OCI-LY3 (cell line): ENCODE measurements at regions not wholly inside any gene's neighbourhood (a gene's known extent, or its start where the extent isn't known, plus 50 kb on each side); places are given as distances from the start of the nearest gene placed in this dataset.

Source experiments
- H2AFZ ChIP-seq: fragments of 200-600, 300-600 bp; shearing (Covaris generic); 2 replicates; pipeline ENCODE4 v1.6.0; 2014; ENCODE audit warnings: antibody characterized with exemption, low read depth, low read length
- H3K27ac ChIP-seq: fragments of 200-600, 300-600 bp; sonication (generic); 2 replicates; pipeline ENCODE4 v1.5.1; 2014; ENCODE audit warnings: mild to moderate bottlenecking, low read length, moderate library complexity, mixed read lengths
- H3K27me3 ChIP-seq: fragments of 200-600, 300-600 bp; sonication (generic); 2 replicates; pipeline ENCODE4 v1.6.1; 2014; ENCODE audit warnings: low read depth, low read length, mixed read lengths
- H3K36me3 ChIP-seq: fragments of 200-600, 300-600 bp; sonication (generic); replicated peaks from 2 replicates; pipeline ENCODE3; 2014; ENCODE audit warnings: low read depth, low read length, mixed read lengths
- H3K4me1 ChIP-seq: fragments of 300-600, 200-600 bp; sonication (generic); 2 replicates; pipeline ENCODE4 v1.6.1; 2014; ENCODE audit warnings: low read length, mixed read lengths
- H3K4me2 ChIP-seq: fragments of 200-600, 300-600 bp; sonication (generic); 2 replicates; pipeline ENCODE4 v1.6.1; 2014; ENCODE audit warnings: low read length, mixed read lengths
- H3K4me3 ChIP-seq: fragments of 300-600, 200-600 bp; sonication (generic); 2 replicates; pipeline ENCODE4 v1.5.1; 2014; ENCODE audit warnings: antibody characterized with exemption, mild to moderate bottlenecking, low read length, moderate library complexity
- H3K79me2 ChIP-seq: fragments of 300-600, 200-600 bp; shearing (Covaris generic); 2 replicates; pipeline ENCODE4 v1.6.1; 2014; ENCODE audit warnings: mild to moderate bottlenecking, low read length, mixed read lengths
- H3K9ac ChIP-seq: fragments of 300-600, 200-600 bp; shearing (Covaris generic); 2 replicates; pipeline ENCODE4 v1.6.0; 2014; ENCODE audit warnings: mild to moderate bottlenecking, low read length, moderate library complexity
- H3K9me3 ChIP-seq: fragments of 200-600, 300-600 bp; shearing (Covaris generic); 2 replicates; pipeline ENCODE4 v1.6.1; 2014; ENCODE audit warnings: low read length, mixed read lengths; ENCODE audit not compliant: insufficient read depth
- H4K20me1 ChIP-seq: fragments of 200-600, 300-600 bp; sonication (generic); 2 replicates; pipeline ENCODE4 v1.6.1; 2016; ENCODE audit warnings: low read length, mixed read lengths; ENCODE audit not compliant: insufficient read depth
- EZH2phosphoT487 ChIP-seq: fragments of 200-600 bp; shearing (Covaris generic); IDR thresholded peaks from 2 replicates; pipeline ENCODE4 v1.6.1; 2018; ENCODE audit warnings: antibody characterized with exemption, mixed run types, low read depth
- TF ChIP-seq, protein P1 (sequence below): fragments of 200-600, 300-600 bp; sonication (generic); IDR thresholded peaks from 2 replicates; pipeline ENCODE4 v1.5.1; 2014; ENCODE audit warnings: antibody characterized with exemption, low read length, low read depth

DNA sequence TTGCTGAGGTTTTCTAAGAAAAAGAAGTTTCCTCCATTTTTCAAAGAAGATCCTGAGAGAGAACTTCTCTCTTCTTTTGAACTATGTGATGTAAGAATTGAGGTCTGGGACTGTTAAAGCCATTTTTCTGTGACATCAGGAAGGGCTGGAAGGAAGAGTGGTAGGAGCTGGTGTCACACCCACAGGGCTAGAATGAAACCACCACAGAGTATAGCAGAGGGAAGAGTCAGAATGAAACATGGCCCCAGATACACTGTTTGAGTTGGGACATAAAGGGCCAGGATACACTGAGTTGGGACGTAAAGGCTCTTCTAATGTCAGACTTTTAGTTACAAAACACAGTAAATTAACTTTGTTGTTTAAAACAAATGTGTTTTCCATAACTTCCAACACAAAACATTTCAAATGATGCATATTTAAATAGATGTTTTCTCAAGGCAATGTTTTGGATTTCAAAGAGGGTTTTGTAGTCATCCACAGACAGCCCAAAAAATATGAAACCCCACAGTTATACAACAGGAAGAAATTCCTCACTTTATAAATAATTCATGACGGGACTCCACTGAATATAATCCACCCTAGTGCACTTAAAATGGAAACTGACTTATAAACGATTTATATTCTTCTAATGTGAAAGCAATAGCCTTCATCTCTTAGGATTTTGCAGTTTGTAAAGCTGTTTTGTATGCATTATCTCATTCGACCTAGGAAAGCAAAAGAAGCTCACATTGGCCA lies 72.5 kb downstream of the LIG4 start:
- H4K20me1 ChIP-seq = no peaks in the 10 kb centered on the region
- H2AFZ ChIP-seq = no peak overlapping the region
- no peaks in the 10 kb centered on the region for H3K27me3 ChIP-seq
- no peaks in the 10 kb centered on the region for H3K9me3 ChIP-seq
- H3K36me3 ChIP-seq = no peaks in the 10 kb centered on the region
- no peaks in the 10 kb centered on the region for H3K79me2 ChIP-seq
- no peak overlapping the region for H3K27ac ChIP-seq
- H3K4me2 ChIP-seq = no peak overlapping the region
- no peaks in the 10 kb centered on the region for H3K4me1 ChIP-seq
- H3K9ac ChIP-seq = no peak overlapping the region
- TF ChIP-seq, protein P1, sequence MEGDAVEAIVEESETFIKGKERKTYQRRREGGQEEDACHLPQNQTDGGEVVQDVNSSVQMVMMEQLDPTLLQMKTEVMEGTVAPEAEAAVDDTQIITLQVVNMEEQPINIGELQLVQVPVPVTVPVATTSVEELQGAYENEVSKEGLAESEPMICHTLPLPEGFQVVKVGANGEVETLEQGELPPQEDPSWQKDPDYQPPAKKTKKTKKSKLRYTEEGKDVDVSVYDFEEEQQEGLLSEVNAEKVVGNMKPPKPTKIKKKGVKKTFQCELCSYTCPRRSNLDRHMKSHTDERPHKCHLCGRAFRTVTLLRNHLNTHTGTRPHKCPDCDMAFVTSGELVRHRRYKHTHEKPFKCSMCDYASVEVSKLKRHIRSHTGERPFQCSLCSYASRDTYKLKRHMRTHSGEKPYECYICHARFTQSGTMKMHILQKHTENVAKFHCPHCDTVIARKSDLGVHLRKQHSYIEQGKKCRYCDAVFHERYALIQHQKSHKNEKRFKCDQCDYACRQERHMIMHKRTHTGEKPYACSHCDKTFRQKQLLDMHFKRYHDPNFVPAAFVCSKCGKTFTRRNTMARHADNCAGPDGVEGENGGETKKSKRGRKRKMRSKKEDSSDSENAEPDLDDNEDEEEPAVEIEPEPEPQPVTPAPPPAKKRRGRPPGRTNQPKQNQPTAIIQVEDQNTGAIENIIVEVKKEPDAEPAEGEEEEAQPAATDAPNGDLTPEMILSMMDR = no peak
- no peak for TF ChIP-seq EZH2phosphoT487
- no peak overlapping the region for H3K4me3 ChIP-seq

DNA sequence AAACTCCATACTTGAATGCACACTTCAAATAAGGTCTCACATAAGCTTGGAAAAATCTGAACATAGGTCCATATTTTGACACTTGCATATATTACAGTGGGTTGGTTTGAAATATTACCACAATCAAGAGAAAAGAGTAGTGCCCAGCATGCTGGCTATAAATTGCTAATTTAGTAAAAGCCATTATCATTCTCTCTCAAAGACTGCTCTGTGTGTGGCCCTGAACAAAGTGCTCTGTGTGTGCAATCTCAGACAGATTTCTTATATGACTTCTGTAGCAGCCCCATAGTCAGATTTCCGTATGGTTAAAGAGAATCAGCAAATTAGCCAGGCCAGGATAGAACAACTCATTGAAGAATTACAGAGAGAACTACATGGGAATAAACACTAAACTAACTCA lies 78.2 kb downstream of the LIG4 start:
- no peak overlapping the region for H3K4me2 ChIP-seq
- H3K9ac ChIP-seq = no peak overlapping the region
- no peaks in the 10 kb centered on the region for H3K36me3 ChIP-seq
- TF ChIP-seq, protein P1 = no peak
- TF ChIP-seq EZH2phosphoT487 = no peak
- no peak overlapping the region for H3K27ac ChIP-seq
- no peaks in the 10 kb centered on the region for H4K20me1 ChIP-seq
- H3K79me2 ChIP-seq = no peaks in the 10 kb centered on the region
- H3K4me1 ChIP-seq = no peaks in the 10 kb centered on the region
- H3K9me3 ChIP-seq = no peaks in the 10 kb centered on the region
- H3K27me3 ChIP-seq = no peaks in the 10 kb centered on the region
- H3K4me3 ChIP-seq = no peak overlapping the region
- H2AFZ ChIP-seq = no peak overlapping the region

DNA sequence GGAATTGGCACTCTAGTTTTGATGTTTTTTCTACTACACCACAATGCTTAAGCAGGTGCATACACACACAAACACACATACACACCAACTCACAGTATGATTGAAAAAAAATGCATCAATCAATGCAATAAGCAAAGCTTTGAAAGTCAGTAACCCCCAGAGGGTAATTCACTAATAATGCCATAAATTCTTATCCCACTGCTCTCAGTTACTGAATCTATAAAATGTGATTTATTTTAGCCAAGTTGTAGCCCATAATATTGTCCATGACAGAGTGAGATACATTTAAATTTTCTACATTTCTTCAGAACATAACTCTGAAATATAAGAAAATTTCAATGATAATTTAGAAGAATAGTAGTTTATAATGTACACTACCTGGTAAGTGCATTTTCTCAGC lies 87.9 kb downstream of the LIG4 start:
- Histone ChIP-seq H3K4me1 (no peaks in the 10 kb centered on the region), H3K27me3 (no peaks in the 10 kb centered on the region), H2AFZ (no peak overlapping the region), H3K36me3 (no peaks in the 10 kb centered on the region), H3K27ac (no peak overlapping the region), H3K79me2 (no peaks in the 10 kb centered on the region), H3K4me2 (no peak overlapping the region), H4K20me1 (no peaks in the 10 kb centered on the region), H3K4me3 (no peak overlapping the region), H3K9ac (no peak overlapping the region), H3K9me3 (no peaks in the 10 kb centered on the region)
- TF ChIP-seq EZH2phosphoT487 = no peak
- TF ChIP-seq, protein P1 = no peak

GRCh38 chr13:108126056-108126455 lies 89.3 kb downstream of the LIG4 start:
- TF ChIP-seq EZH2phosphoT487 = no peak
- TF ChIP-seq, protein P1 = no peak
- Histone ChIP-seq H3K36me3 (no peaks in the 10 kb centered on the region), H2AFZ (no peak overlapping the region), H3K27ac (no peak overlapping the region), H4K20me1 (no peaks in the 10 kb centered on the region), H3K4me1 (no peaks in the 10 kb centered on the region; the same call in 1 of the 2 replicates), H3K4me2 (no peak overlapping the region), H3K79me2 (no peaks in the 10 kb centered on the region), H3K27me3 (no peaks in the 10 kb centered on the region), H3K9ac (no peak overlapping the region), H3K4me3 (no peak overlapping the region), H3K9me3 (no peaks in the 10 kb centered on the region)
